ENCODE measurements at regions not wholly inside any gene's neighbourhood (a gene's known extent, or its start where the extent isn't known, plus 50 kb on each side); places are given as distances from the start of the nearest gene placed in this dataset.
A peak's percentile ranks its signal among the peaks of the same experiment; 100 is the strongest.

GRCh38 chr2:18153741-18154140 lies 275.3 kb downstream of the KCNS3 start:
- Mint-ChIP-seq H3K27ac (no peak overlapping the region), H3K36me3 (ENCODE audit: low read depth) (no peaks in the 10 kb centered on the region), H3K4me3 (no peak overlapping the region), H3K4me1 (peaks cover 13% of the 10 kb centered on the region), H3K9me3 (no peaks in the 10 kb centered on the region), H3K27me3 (ENCODE audit: low read depth) (no peaks in the 10 kb centered on the region)
- no peak for TF ChIP-seq CTCF (IDR thresholded peaks at IDR 0.05; ENCODE audit: unreplicated experiment in 3 of 3)

- H3K27ac Mint-ChIP-seq, result no peak overlapping the region
- no peaks in the 10 kb centered on the region for H3K9me3 Mint-ChIP-seq
- H3K4me3 Mint-ChIP-seq, result no peak overlapping the region
- TF ChIP-seq CTCF (IDR thresholded peaks at IDR 0.05; ENCODE audit: unreplicated experiment in 3 of 3), result no peak
- peaks cover 13% of the 10 kb centered on the region for H3K4me1 Mint-ChIP-seq
- H3K27me3 Mint-ChIP-seq (ENCODE audit: low read depth), result peaks cover 3% of the 10 kb centered on the region
- no peaks in the 10 kb centered on the region for H3K36me3 Mint-ChIP-seq (ENCODE audit: low read depth)
Measured at GRCh38 chr2:18151237-18151636, 272.8 kb downstream of the KCNS3 start.

GRCh38 chr2:18149660-18150246 lies 271.3 kb downstream of the KCNS3 start:
- TF ChIP-seq CTCF (IDR thresholded peaks at IDR 0.05; ENCODE audit: unreplicated experiment in 3 of 3), result peak; percentile 65 to 72 (median 66)
- Mint-ChIP-seq H3K27me3 (ENCODE audit: low read depth) (peaks cover 3% of the 10 kb centered on the region), H3K4me1 (peaks cover 13% of the 10 kb centered on the region), H3K9me3 (no peaks in the 10 kb centered on the region), H3K4me3 (no peak overlapping the region), H3K36me3 (ENCODE audit: low read depth) (no peaks in the 10 kb centered on the region), H3K27ac (no peak overlapping the region)

- Mint-ChIP-seq H3K27ac (peak overlapping the region in 2 of 3 experiments; percentile 11 to 48), H3K27me3 (ENCODE audit: low read depth) (no peaks in the 10 kb centered on the region), H3K4me1 (peaks cover 14% of the 10 kb centered on the region), H3K36me3 (ENCODE audit: low read depth) (no peaks in the 10 kb centered on the region), H3K9me3 (peaks cover 12% of the 10 kb centered on the region), H3K4me3 (peak overlapping the region in 1 of 3 experiments; percentile 10)
- TF ChIP-seq CTCF (IDR thresholded peaks at IDR 0.05; ENCODE audit: unreplicated experiment in 3 of 3), result no peak
Measured at GRCh38 chr2:18136881-18137475, 258.5 kb downstream of the KCNS3 start.

- Mint-ChIP-seq H3K9me3 (no peaks in the 10 kb centered on the region), H3K4me3 (no peak overlapping the region), H3K27me3 (ENCODE audit: low read depth) (peaks cover 6% of the 10 kb centered on the region), H3K27ac (no peak overlapping the region), H3K36me3 (ENCODE audit: low read depth) (no peaks in the 10 kb centered on the region), H3K4me1 (peaks cover 14% of the 10 kb centered on the region)
- TF ChIP-seq CTCF (IDR thresholded peaks at IDR 0.05; ENCODE audit: unreplicated experiment in 3 of 3), result no peak
Measured at GRCh38 chr2:18133310-18133709, 254.8 kb downstream of the KCNS3 start.

GRCh38 chr2:18132697-18133096 lies 254.2 kb downstream of the KCNS3 start:
- H3K27ac Mint-ChIP-seq, result no peak overlapping the region
- no peaks in the 10 kb centered on the region for H3K9me3 Mint-ChIP-seq
- H3K4me1 Mint-ChIP-seq, result peaks cover 14% of the 10 kb centered on the region
- H3K27me3 Mint-ChIP-seq (ENCODE audit: low read depth), result peaks cover 6% of the 10 kb centered on the region
- no peaks in the 10 kb centered on the region for H3K36me3 Mint-ChIP-seq (ENCODE audit: low read depth)
- H3K4me3 Mint-ChIP-seq, result no peak overlapping the region
- no peak for TF ChIP-seq CTCF (IDR thresholded peaks at IDR 0.05; ENCODE audit: unreplicated experiment in 3 of 3)
